ENCODE measurements at regions not wholly inside any gene's neighbourhood (a gene's known extent, or its start where the extent isn't known, plus 50 kb on each side); places are given as distances from the start of the nearest gene placed in this dataset.
A peak's percentile ranks its signal among the peaks of the same experiment; 100 is the strongest.
"Not testable (repeated sequence)": the region's sequence is repeated elsewhere in the genome, so short reads cannot be mapped to it uniquely, and the experiment has no call there.

DNA sequence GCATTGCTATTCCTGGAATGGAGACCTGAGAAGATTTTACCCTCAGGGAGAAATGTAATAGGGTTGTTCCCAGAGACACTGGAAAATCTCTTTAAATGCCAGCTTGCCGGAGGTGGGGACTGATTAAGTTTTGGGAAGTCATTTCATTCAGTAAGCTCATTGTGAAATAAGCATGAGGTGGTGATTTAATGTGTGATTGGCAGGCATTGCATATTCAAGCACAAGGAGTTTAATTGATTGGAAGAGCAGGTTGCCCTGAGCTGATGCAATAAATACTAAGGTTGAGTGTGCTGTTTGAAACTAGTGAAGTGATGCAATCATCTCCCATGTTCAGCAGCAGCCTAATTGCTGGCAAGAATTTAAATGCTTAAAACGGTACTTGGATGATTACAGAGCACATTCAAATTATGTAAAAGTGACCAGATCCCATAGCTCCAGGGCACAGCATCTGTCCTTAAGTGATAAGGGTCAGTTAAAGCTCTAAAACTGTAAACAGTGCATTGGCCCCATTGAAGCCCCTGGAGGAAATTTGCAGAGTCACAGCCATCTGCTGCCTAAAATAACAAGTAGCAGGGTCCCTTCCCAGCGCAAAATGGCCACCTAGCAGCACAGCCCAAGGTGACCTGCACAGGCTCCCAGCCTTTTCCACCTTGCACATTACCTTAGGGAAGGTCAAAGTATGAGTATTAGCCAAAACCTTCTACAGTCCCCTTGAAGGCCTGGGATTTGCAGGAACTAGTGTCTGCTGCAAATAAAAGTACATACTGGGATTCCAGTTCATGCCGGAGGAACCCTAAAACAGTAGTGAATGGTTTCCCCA is 92.1 kb downstream of the CCDC71L start:
- Histone ChIP-seq H3K9me3 (no peaks in the 10 kb centered on the region), H3K36me3 (no peaks in the 10 kb centered on the region), H3K27me3 (no peaks in the 10 kb centered on the region), H3K4me3 (no peak overlapping the region), H3K27ac (peak overlapping the region; percentile 7 to 61 (median 56)), H3K4me1 (peaks cover 0 to 11% (median 2%) of the 10 kb centered on the region in 4 donors)
- ATAC-seq (peak; percentile 84 to 94 (median 88)), DNase-seq (peak in 1 of 3 donors; percentile 59)
- intact Hi-C loops (cut with DNase I), result no loop called here
- WGBS (ENCODE audit: insufficient coverage, low coverage, low lambda C conversion rate, missing lambda C conversion rate), result 50% methylated on average over 4 of the region's 4 CpGs
- TF ChIP-seq, protein P1, sequence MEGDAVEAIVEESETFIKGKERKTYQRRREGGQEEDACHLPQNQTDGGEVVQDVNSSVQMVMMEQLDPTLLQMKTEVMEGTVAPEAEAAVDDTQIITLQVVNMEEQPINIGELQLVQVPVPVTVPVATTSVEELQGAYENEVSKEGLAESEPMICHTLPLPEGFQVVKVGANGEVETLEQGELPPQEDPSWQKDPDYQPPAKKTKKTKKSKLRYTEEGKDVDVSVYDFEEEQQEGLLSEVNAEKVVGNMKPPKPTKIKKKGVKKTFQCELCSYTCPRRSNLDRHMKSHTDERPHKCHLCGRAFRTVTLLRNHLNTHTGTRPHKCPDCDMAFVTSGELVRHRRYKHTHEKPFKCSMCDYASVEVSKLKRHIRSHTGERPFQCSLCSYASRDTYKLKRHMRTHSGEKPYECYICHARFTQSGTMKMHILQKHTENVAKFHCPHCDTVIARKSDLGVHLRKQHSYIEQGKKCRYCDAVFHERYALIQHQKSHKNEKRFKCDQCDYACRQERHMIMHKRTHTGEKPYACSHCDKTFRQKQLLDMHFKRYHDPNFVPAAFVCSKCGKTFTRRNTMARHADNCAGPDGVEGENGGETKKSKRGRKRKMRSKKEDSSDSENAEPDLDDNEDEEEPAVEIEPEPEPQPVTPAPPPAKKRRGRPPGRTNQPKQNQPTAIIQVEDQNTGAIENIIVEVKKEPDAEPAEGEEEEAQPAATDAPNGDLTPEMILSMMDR (IDR thresholded peaks at IDR 0.05), result peak in 1 of 4 donors; percentile 25
- peak; percentile 52 for TF ChIP-seq POLR2A (IDR thresholded peaks at IDR 0.05)

DNA sequence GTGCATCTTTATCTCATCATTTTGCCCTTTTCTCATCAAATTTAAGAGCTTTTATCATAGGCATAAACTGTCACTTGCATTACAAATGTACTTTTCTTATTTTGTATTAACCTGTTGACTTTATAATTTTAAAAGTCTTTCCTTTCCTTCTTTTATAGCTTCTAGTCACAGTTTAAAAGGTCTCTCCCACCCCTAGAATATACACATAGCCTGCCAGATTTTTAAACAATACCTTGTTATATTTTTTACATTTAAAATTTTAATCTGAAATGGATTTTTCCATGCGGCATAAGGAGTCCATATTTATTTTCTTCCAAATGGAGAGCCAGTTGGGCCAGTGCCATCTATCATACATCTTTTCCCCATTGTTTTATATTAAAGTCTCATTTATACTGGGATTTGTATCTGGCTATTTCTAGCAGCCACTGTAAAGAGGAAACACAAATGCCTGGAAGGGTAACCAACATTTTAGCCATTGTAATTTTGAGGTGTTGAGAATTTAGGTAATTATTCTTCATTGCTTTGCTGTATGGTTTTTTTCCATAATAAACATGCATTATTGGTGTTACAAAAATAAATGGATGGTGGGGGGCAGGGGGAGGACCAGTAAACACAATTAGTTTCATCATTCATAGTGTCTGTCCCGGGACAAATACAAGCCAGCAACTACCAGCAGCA is 92.8 kb downstream of the CCDC71L start:
- no peak for TF ChIP-seq POLR2A (IDR thresholded peaks at IDR 0.05)
- TF ChIP-seq, protein P1 (IDR thresholded peaks at IDR 0.05), result no peak
- DNase-seq (no peak), ATAC-seq (no peak)
- WGBS (ENCODE audit: insufficient coverage, low coverage, low lambda C conversion rate, missing lambda C conversion rate), result 54% methylated on average over 2 of the region's 2 CpGs
- H3K36me3 ChIP-seq, result no peaks in the 10 kb centered on the region
- peaks cover 0 to 11% (median 2%) of the 10 kb centered on the region in 4 donors for H3K4me1 ChIP-seq
- peak overlapping the region in 2 of 3 donors; percentile 56 to 59 for H3K27ac ChIP-seq
- H3K9me3 ChIP-seq, result no peaks in the 10 kb centered on the region
- no peaks in the 10 kb centered on the region for H3K27me3 ChIP-seq
- no peak overlapping the region for H3K4me3 ChIP-seq
- intact Hi-C loops (cut with DNase I), result no loop called here

DNA sequence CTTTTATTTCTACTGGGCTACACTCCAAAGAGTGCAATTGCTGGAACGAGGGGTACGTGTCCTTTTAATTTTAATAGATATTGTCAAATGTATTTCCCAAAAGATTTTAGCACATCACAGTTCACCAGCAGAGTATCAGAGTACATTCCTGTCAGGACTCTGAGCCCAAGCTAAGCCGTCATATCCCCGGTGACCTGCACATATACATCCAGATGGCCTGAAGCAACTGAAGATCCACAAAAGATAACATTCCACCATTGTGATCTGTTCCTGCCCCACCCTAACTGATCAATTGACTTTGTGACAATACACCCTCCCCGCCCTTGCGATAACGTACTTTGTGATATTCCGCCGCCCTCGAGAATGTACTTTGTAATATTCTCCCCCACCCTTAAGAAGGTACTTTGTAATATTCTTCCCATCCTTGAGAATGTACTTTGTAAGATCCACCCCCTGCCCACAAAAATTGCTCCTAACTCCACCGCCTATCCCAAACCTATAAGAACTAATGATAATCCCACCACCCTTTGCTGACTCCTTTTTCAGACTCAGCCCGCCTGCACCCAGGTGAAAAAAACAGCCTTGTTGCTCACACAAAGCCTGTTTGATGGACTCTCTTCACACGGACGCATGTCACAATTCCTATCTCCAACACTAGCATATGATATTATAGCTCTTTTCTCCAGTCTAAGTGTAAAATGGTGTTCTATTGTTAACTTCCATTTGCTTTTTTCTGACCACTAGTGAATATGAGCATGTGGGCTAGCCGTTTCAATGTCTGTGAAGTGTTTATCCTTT is 93.6 kb downstream of the CCDC71L start:
- H3K4me3 ChIP-seq; ATAC-seq; H3K9me3 ChIP-seq; H3K36me3 ChIP-seq; H3K27ac ChIP-seq; DNase-seq; intact Hi-C loops (cut with DNase I); H3K27me3 ChIP-seq: not testable (repeated sequence)
- H3K4me1 ChIP-seq, result peaks cover 0 to 11% (median 2%) of the 10 kb centered on the region in 4 donors
- 94% methylated on average over 15 of the region's 15 CpGs for WGBS (ENCODE audit: insufficient coverage, low coverage, low lambda C conversion rate, missing lambda C conversion rate)

DNA sequence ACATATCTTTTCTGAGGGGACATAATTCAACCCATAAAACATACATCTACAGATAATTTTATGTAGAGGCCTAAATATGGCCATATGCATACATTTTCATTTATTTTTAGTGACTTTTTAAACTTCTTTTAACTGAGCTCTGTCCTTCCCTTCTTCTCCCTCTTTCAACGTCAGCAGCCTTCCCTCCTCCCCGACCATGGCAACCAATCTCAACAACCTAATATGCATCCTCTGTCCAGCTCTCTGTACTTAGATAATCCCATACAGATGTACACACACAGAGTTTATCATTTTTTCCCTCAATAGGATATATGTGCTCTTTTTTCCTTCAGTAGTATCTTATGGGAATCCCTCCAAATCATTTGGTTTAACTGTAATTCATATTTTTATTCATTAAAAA is 94.3 kb downstream of the CCDC71L start:
- Histone ChIP-seq H3K4me1 (peaks cover 0 to 11% (median 2%) of the 10 kb centered on the region in 4 donors), H3K4me3 (no peak overlapping the region), H3K9me3 (no peaks in the 10 kb centered on the region), H3K27me3 (no peaks in the 10 kb centered on the region), H3K27ac (no peak overlapping the region), H3K36me3 (no peaks in the 10 kb centered on the region)
- no peak for TF ChIP-seq POLR2A (IDR thresholded peaks at IDR 0.05)
- TF ChIP-seq, protein P1 (IDR thresholded peaks at IDR 0.05), result no peak
- ATAC-seq, result no peak
- no peak for DNase-seq
- 81% methylated on average over 2 of the region's 2 CpGs for WGBS (ENCODE audit: insufficient coverage, low coverage, low lambda C conversion rate, missing lambda C conversion rate)
- intact Hi-C loops (cut with DNase I), result no loop called here
